ENCODE measurements at regions not wholly inside any gene's neighbourhood (a gene's known extent, or its start where the extent isn't known, plus 50 kb on each side); places are given as distances from the start of the nearest gene placed in this dataset.

GRCh38 chr1:113282008-113282892, 108.1 kb upstream of the MAGI3 start:
- Histone ChIP-seq H3K27me3 (no peaks in the 10 kb centered on the region), H3K27ac (no peak overlapping the region), H3K9me3 (no peaks in the 10 kb centered on the region), H3K36me3 (no peaks in the 10 kb centered on the region), H3K4me3 (no peak overlapping the region), H3K4me1 (no peaks in the 10 kb centered on the region)
- no peak for TF ChIP-seq CTCF (IDR thresholded peaks at IDR 0.05)
- no peak for ATAC-seq
- intact Hi-C loops (cut with DNase I), result no loop called here
- no peak for DNase-seq

- Histone ChIP-seq H3K27ac (no peak overlapping the region), H3K4me3 (no peak overlapping the region), H3K36me3 (no peaks in the 10 kb centered on the region), H3K27me3 (no peaks in the 10 kb centered on the region), H3K4me1 (no peaks in the 10 kb centered on the region), H3K9me3 (no peaks in the 10 kb centered on the region)
- no peak for DNase-seq
- TF ChIP-seq CTCF (IDR thresholded peaks at IDR 0.05), result no peak
- no peak for ATAC-seq
- intact Hi-C loops (cut with DNase I), result no loop called here
Observed at GRCh38 chr1:113282893-113283285, 107.4 kb upstream of the MAGI3 start.

GRCh38 chr1:113283914-113284313, 106.4 kb upstream of the MAGI3 start:
- TF ChIP-seq CTCF (IDR thresholded peaks at IDR 0.05), result no peak
- intact Hi-C loops (cut with DNase I), result no loop called here
- Histone ChIP-seq H3K9me3 (no peaks in the 10 kb centered on the region), H3K27ac (no peak overlapping the region), H3K4me3 (no peak overlapping the region), H3K4me1 (no peaks in the 10 kb centered on the region), H3K36me3 (no peaks in the 10 kb centered on the region), H3K27me3 (no peaks in the 10 kb centered on the region)
- ATAC-seq (no peak), DNase-seq (no peak)

- Histone ChIP-seq H3K36me3 (no peaks in the 10 kb centered on the region), H3K4me1 (no peaks in the 10 kb centered on the region), H3K4me3 (no peak overlapping the region), H3K9me3 (no peaks in the 10 kb centered on the region), H3K27me3 (no peaks in the 10 kb centered on the region), H3K27ac (no peak overlapping the region)
- intact Hi-C loops (cut with DNase I), result no loop called here
- ATAC-seq (no peak), DNase-seq (no peak)
- TF ChIP-seq CTCF (IDR thresholded peaks at IDR 0.05), result no peak
Observed at GRCh38 chr1:113286156-113286555, 104.2 kb upstream of the MAGI3 start.

GRCh38 chr1:113291777-113292602, 98.3 kb upstream of the MAGI3 start:
- intact Hi-C loops (cut with DNase I), result no loop called here
- no peak overlapping the region for H3K27ac ChIP-seq
- TF ChIP-seq CTCF (IDR thresholded peaks at IDR 0.05), result no peak
- H3K9me3 ChIP-seq, result no peaks in the 10 kb centered on the region
- H3K4me1 ChIP-seq, result no peaks in the 10 kb centered on the region
- H3K4me3 ChIP-seq, result no peak overlapping the region
- DNase-seq, result no peak
- H3K36me3 ChIP-seq, result no peaks in the 10 kb centered on the region
- no peaks in the 10 kb centered on the region for H3K27me3 ChIP-seq
- no peak for ATAC-seq

All from upper lobe of right lung (tissue), 1 donor.